ENCODE measurements at regions not wholly inside any gene's neighbourhood (a gene's known extent, or its start where the extent isn't known, plus 50 kb on each side); places are given as distances from the start of the nearest gene placed in this dataset.

DNA sequence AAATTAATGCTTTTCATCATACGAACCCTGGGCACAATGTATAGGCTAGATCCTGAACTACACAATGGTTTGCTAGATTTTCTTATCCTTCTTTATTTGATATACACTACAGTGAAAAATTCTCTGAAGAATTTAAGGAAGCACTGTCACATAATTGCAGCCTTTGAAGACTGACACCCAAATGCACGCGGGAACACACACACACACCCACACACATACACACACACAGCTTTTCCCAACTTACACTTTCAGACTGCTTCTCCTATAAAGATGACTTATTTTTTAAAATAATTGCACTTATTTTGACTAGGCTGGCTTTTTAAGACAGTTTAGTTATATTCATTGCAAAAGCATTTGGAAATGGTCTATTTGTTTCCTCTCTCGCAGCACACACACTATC is 70.0 kb upstream of the LRRN1 start:
- intact Hi-C loops (cut with micrococcal nuclease): no loop called here
- TF ChIP-seq, protein P1, sequence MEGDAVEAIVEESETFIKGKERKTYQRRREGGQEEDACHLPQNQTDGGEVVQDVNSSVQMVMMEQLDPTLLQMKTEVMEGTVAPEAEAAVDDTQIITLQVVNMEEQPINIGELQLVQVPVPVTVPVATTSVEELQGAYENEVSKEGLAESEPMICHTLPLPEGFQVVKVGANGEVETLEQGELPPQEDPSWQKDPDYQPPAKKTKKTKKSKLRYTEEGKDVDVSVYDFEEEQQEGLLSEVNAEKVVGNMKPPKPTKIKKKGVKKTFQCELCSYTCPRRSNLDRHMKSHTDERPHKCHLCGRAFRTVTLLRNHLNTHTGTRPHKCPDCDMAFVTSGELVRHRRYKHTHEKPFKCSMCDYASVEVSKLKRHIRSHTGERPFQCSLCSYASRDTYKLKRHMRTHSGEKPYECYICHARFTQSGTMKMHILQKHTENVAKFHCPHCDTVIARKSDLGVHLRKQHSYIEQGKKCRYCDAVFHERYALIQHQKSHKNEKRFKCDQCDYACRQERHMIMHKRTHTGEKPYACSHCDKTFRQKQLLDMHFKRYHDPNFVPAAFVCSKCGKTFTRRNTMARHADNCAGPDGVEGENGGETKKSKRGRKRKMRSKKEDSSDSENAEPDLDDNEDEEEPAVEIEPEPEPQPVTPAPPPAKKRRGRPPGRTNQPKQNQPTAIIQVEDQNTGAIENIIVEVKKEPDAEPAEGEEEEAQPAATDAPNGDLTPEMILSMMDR (IDR thresholded peaks at IDR 0.05; ENCODE audit: unreplicated experiment): no peak
- POLR2A ChIA-PET: no interaction called here
- Mint-ChIP-seq H3K27me3 (ENCODE audit: insufficient read depth, unreplicated experiment) (no peaks in the 10 kb centered on the region), H3K27ac (ENCODE audit: low read depth, unreplicated experiment) (no peak overlapping the region), H3K4me3 (ENCODE audit: unreplicated experiment) (no peak overlapping the region), H3K4me1 (ENCODE audit: insufficient read depth, unreplicated experiment) (no peaks in the 10 kb centered on the region), H3K9me3 (ENCODE audit: unreplicated experiment) (no peaks in the 10 kb centered on the region), H3K36me3 (ENCODE audit: insufficient read depth, unreplicated experiment) (no peaks in the 10 kb centered on the region)
- no TSS peak for BruUV-seq (replicated peaks)
- DNase-seq (ENCODE audit: unreplicated experiment): no peak
- CTCF ChIA-PET: no interaction called here

DNA sequence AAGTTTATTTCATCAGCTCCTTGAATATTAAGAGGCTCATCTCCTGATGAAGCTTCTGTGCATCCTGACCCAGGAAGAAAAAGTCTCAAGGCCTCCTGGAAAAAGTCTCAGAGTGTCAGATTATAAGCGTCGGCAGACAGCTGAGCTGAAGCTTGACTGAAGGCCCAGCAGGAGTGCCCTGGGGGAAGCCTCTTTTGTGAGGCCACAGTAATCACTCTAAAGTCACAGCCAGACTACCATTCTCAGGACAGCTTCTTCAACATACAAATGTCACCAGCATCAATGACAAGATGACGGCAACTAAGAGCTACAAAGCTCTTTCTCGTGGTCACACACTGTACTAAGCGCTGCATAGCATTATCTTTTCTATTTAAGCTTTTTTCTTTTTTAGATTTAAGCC is 72.7 kb upstream of the LRRN1 start:
- H3K36me3 Mint-ChIP-seq (ENCODE audit: insufficient read depth, unreplicated experiment): no peaks in the 10 kb centered on the region
- ChIA-PET POLR2A (no interaction called here), CTCF (no interaction called here)
- TF ChIP-seq, protein P1 (IDR thresholded peaks at IDR 0.05; ENCODE audit: unreplicated experiment): no peak
- intact Hi-C loops (cut with micrococcal nuclease): no loop called here
- H3K4me1 Mint-ChIP-seq (ENCODE audit: insufficient read depth, unreplicated experiment): no peaks in the 10 kb centered on the region
- no peak overlapping the region for H3K4me3 Mint-ChIP-seq (ENCODE audit: unreplicated experiment)
- H3K27ac Mint-ChIP-seq (ENCODE audit: low read depth, unreplicated experiment): no peak overlapping the region
- no TSS peak for BruUV-seq (replicated peaks)
- H3K27me3 Mint-ChIP-seq (ENCODE audit: insufficient read depth, unreplicated experiment): no peaks in the 10 kb centered on the region
- DNase-seq (ENCODE audit: unreplicated experiment): no peak
- no peaks in the 10 kb centered on the region for H3K9me3 Mint-ChIP-seq (ENCODE audit: unreplicated experiment)

DNA sequence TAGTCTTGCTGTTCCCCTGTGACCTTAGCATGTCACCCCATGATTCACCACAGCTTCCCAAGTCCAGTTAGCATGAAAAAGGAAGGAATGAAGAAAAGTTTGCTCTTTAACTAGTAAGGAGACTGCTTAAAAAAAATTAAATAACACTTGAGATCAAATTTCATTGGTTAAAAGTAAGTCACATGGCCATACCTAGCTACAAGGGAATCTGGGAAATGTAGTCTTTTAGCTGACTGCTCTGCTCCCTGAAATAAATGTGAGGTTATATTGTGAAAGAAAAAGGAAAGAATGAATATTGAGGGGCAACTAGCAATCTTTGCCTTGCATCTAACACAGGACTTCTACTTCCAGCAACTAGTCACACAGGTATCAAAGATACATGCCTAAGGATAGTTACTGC is 84.7 kb upstream of the LRRN1 start:
- Mint-ChIP-seq H3K27ac (ENCODE audit: low read depth, unreplicated experiment) (no peak overlapping the region), H3K9me3 (ENCODE audit: unreplicated experiment) (no peaks in the 10 kb centered on the region), H3K4me1 (ENCODE audit: insufficient read depth, unreplicated experiment) (no peaks in the 10 kb centered on the region), H3K27me3 (ENCODE audit: insufficient read depth, unreplicated experiment) (no peaks in the 10 kb centered on the region), H3K36me3 (ENCODE audit: insufficient read depth, unreplicated experiment) (no peaks in the 10 kb centered on the region), H3K4me3 (ENCODE audit: unreplicated experiment) (no peak overlapping the region)
- ChIA-PET POLR2A (no interaction called here), CTCF (interaction anchor here (0.7 kb wide), 1 partner anchor 518 kb away, joined by 3 read pairs; no protein-coding TSS in a partner anchor)
- no TSS peak for BruUV-seq (replicated peaks)
- TF ChIP-seq, protein P1 (IDR thresholded peaks at IDR 0.05; ENCODE audit: unreplicated experiment): no peak
- no peak for DNase-seq (ENCODE audit: unreplicated experiment)
- intact Hi-C loops (cut with micrococcal nuclease): no loop called here

DNA sequence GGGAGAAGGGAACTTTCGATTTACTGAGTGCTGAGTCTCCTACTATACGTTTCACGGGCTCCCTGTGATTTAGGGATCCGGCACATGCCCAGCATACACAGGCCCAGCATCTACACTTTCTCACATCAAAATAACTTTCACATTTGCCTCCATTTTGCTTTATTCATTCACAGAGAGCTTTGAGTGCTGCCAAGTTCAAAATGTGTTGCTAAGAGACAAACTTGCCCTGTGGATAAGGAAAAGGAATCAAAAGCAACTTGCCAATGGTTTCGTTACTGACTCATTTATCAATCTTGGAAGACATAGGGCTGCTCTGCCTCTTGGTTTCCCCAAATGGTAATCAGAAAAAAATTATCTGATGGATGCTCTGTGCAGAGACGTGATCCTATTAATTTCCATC is 86.3 kb upstream of the LRRN1 start:
- intact Hi-C loops (cut with micrococcal nuclease): no loop called here
- no TSS peak for BruUV-seq (replicated peaks)
- POLR2A ChIA-PET: interaction anchor here (0.7 kb wide), 1 partner anchor 1035 kb away, joined by 3 read pairs; no protein-coding TSS in a partner anchor
- Mint-ChIP-seq H3K9me3 (ENCODE audit: unreplicated experiment) (no peaks in the 10 kb centered on the region), H3K4me3 (ENCODE audit: unreplicated experiment) (no peak overlapping the region), H3K27me3 (ENCODE audit: insufficient read depth, unreplicated experiment) (no peaks in the 10 kb centered on the region), H3K4me1 (ENCODE audit: insufficient read depth, unreplicated experiment) (peaks cover 15% of the 10 kb centered on the region), H3K27ac (ENCODE audit: low read depth, unreplicated experiment) (no peak overlapping the region), H3K36me3 (ENCODE audit: insufficient read depth, unreplicated experiment) (no peaks in the 10 kb centered on the region)
- TF ChIP-seq, protein P1 (IDR thresholded peaks at IDR 0.05; ENCODE audit: unreplicated experiment): no peak
- DNase-seq (ENCODE audit: unreplicated experiment): no peak
- CTCF ChIA-PET: no interaction called here
